Duodenal mucosa (tissue), 2 donors: ENCODE measurements at regions not wholly inside any gene's neighbourhood (a gene's known extent, or its start where the extent isn't known, plus 50 kb on each side); places are given as distances from the start of the nearest gene placed in this dataset.

Experiments used
- H3K27ac ChIP-seq: one replicate; pipeline ENCODE4 v1.7.0; 2013; ENCODE audit warnings: low read depth, low read length
- H3K27me3 ChIP-seq, 2 donors: one replicate each; pipeline ENCODE4 v1.7.0; 2013; ENCODE audit warnings: low read length in 2 of 2, control low read depth in 1 of 2; ENCODE audit not compliant: insufficient read depth in 2 of 2, control insufficient read depth in 1 of 2
- H3K36me3 ChIP-seq, 2 donors: one replicate each; pipeline ENCODE4 v1.7.0; 2013; ENCODE audit warnings: low read length in 2 of 2, control low read depth in 1 of 2; ENCODE audit not compliant: insufficient read depth in 2 of 2, control insufficient read depth in 1 of 2
- H3K4me1 ChIP-seq, 2 donors: one replicate each; pipeline ENCODE4 v1.7.0; 2013; ENCODE audit warnings: low read length in 2 of 2, control low read depth in 1 of 2; ENCODE audit not compliant: insufficient read depth in 2 of 2, control insufficient read depth in 1 of 2
- H3K4me3 ChIP-seq, 2 donors: one replicate each; pipeline ENCODE4 v1.7.0; 2013; ENCODE audit warnings: low read length in 2 of 2, low read depth in 1 of 2
- H3K9ac ChIP-seq, 2 donors: one replicate each; pipeline ENCODE4 v1.7.0; 2013; ENCODE audit warnings: low read length in 2 of 2, low read depth in 1 of 2
- H3K9me3 ChIP-seq, 2 donors: one replicate each; pipeline ENCODE4 v1.7.0; 2013; ENCODE audit warnings: low read length in 2 of 2, control low read depth in 1 of 2; ENCODE audit not compliant: control insufficient read depth in 1 of 2

DNA sequence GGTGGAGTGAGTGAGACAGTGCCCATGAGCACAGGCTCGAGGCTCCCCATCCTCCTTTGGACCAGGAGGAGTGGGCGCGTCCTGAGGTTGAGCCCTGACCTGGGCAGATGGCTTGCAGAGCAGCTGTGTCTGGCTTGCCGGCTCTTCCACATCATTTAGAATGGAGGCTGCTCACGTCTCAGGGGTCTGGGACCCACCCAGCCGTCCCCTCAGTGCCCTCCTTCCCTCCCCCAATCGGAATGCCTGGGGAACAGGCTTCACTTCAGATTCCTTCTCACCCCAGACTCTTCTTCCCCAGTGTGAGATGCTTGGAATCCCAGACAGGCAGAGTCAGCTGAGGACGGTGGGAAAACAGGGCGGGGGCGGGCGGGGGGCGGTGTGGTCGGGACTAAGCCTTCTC, 968.6 kb upstream of the ZNF722 start:
- H3K9me3 ChIP-seq = peaks cover 25 to 28% of the 10 kb centered on the region in 2 donors
- no peak overlapping the region for H3K27ac ChIP-seq
- H3K4me3 ChIP-seq = no peak overlapping the region
- no peak overlapping the region for H3K9ac ChIP-seq
- no peaks in the 10 kb centered on the region for H3K4me1 ChIP-seq
- H3K36me3 ChIP-seq = no peaks in the 10 kb centered on the region
- no peaks in the 10 kb centered on the region for H3K27me3 ChIP-seq

DNA sequence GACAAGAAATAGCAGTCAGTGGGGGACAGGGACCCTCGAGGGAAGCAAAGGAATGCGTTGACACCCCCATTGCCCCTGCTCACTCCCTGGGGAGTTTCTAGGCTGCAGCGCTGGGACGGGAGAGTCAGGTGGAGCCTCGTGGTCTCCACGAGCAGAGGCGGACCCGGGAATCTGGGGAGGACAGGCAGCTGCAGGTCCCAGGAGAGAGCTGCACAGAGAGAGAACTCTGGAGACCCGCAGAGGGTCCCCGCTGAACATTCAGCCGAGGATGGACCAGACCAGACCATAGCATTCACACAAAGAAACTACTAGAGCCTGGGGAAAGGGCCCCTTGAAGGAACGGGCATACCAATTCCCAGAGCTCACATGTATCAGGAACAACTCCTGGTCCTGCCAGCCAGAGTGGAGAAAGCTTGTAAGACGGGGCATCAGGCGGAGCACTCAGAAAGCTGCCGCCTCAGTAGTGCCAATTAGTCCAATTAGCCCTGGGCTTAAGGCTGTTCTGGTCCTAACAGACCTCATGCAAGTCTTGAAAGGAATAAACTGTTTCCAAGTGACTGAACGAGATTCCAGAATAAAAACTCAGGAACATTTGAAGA, 966.7 kb upstream of the ZNF722 start:
- Histone ChIP-seq H3K27ac (no peak overlapping the region), H3K4me3 (no peak overlapping the region), H3K9me3 (peaks cover 29 to 31% of the 10 kb centered on the region in 2 donors), H3K27me3 (no peaks in the 10 kb centered on the region), H3K4me1 (no peaks in the 10 kb centered on the region), H3K36me3 (no peaks in the 10 kb centered on the region), H3K9ac (no peak overlapping the region)

DNA sequence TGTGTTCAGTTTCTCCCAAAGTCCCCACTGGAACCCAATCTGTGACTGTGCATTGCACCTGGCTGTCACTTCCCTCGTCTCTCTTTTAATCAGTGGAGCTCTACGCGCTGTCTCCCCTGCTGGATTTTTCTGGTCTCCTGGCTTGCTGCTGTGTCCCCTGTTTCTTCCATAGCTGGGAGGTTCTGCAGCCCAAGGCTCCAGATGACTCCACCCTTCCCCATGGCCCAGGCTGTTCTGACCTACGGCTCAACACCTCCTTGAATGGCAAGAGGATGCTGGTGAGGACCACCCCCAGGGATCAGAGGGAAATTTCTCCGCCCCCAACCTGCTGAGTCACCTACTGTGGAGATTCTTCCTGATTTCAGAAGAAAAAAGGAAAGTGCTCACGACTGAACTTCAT, 961.4 kb upstream of the ZNF722 start:
- Histone ChIP-seq H3K36me3 (no peaks in the 10 kb centered on the region), H3K27ac (no peak overlapping the region), H3K27me3 (no peaks in the 10 kb centered on the region), H3K9ac (no peak overlapping the region), H3K4me3 (no peak overlapping the region), H3K9me3 (peaks cover 33 to 44% of the 10 kb centered on the region in 2 donors), H3K4me1 (no peaks in the 10 kb centered on the region)

GRCh38 chr7:63038987-63039386, 959.7 kb upstream of the ZNF722 start:
- H3K4me3 ChIP-seq = no peak overlapping the region
- no peaks in the 10 kb centered on the region for H3K4me1 ChIP-seq
- H3K27me3 ChIP-seq = no peaks in the 10 kb centered on the region
- no peak overlapping the region for H3K27ac ChIP-seq
- H3K9me3 ChIP-seq = peaks cover 38 to 44% of the 10 kb centered on the region in 2 donors
- no peak overlapping the region for H3K9ac ChIP-seq
- H3K36me3 ChIP-seq = no peaks in the 10 kb centered on the region

- Histone ChIP-seq H3K27ac (no peak overlapping the region), H3K9me3 (peaks cover 43 to 44% of the 10 kb centered on the region in 2 donors)
Measured at GRCh38 chr7:63039882-63040281, 958.8 kb upstream of the ZNF722 start.

DNA sequence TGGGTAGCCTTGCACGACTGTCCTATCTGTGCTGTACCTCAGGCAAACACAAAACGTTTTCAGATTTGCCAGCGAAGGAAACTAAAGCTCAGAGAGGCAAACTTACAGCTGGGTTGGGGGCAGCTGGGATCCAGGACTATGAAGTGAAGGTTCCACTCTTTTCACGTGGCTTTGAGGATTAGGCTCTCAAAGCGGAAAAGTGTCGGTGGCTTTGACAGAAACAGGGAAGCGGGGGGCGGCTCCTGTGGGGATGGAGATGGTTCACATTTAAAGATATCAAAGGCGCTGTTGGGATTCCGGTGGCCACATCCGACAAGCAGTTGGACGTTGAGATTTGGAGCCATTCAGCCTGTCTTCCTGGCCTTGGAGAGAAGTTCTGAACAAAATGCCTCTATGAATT, 958.3 kb upstream of the ZNF722 start:
- Histone ChIP-seq H3K27me3 (no peaks in the 10 kb centered on the region), H3K4me1 (no peaks in the 10 kb centered on the region), H3K9ac (no peak overlapping the region), H3K4me3 (no peak overlapping the region), H3K9me3 (peaks cover 43 to 46% of the 10 kb centered on the region in 2 donors), H3K27ac (no peak overlapping the region), H3K36me3 (no peaks in the 10 kb centered on the region)

More at GRCh38 chr7:63039882-63040281, 958.8 kb upstream of the ZNF722 start:
- Histone ChIP-seq H3K9ac (no peak overlapping the region), H3K36me3 (no peaks in the 10 kb centered on the region), H3K4me1 (no peaks in the 10 kb centered on the region), H3K4me3 (no peak overlapping the region), H3K27me3 (no peaks in the 10 kb centered on the region)

DNA sequence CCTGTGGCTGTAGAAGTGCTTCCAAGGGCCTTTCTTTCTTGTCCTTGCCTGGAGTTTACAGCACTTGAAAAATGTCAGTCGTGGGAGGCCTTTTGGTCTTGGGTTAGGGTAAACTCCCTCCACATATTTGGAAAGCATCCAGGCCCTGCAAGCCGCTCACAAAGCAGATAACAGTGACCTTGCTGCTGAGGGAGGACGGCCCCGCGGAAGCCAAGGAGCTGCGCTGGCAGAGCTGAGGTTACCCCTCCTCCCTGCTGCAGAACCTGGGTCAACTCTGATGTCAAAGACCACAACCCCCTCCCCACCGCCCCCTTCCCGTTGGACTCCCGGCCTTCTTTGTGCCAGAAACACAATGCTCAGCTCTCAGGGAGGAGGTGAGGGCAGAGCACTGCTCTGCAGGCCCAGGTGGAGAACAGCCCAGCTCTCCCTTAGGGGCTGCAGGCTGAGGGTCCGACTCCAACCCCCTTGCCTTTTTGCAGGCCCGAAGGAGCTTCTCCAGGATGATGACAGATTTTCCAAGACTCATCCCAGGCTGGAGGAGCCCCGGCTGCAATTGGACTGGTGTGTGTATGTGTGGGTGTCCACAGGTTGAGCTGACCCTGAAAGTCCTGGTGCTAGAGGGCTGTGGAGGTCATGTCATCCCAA, 957.6 kb upstream of the ZNF722 start:
- H3K4me1 ChIP-seq = no peaks in the 10 kb centered on the region
- H3K9ac ChIP-seq = no peak overlapping the region
- H3K36me3 ChIP-seq = no peaks in the 10 kb centered on the region
- no peaks in the 10 kb centered on the region for H3K27me3 ChIP-seq
- peaks cover 41 to 46% of the 10 kb centered on the region in 2 donors for H3K9me3 ChIP-seq
- no peak overlapping the region for H3K27ac ChIP-seq
- no peak overlapping the region for H3K4me3 ChIP-seq

DNA sequence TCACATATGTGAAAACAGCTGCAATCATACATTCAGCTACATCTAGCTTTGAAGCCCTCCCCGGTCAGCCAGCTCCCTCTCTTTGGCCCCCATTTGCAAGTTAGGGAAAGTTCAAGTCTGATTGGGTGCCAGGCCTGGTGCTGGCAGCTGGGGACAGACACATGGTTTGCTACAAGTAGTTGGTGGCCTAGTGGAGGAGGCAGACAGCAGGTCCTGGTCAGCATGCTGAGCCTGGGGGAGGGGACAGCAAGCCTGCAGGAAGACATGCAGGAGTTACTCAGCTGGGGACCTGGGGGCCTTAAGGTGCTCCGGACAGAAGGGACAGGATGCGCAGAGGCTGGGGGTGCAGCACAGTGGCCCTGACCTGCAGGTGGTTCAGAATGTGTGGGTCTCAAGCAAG, 956.9 kb upstream of the ZNF722 start:
- H3K27ac ChIP-seq = no peak overlapping the region
- H3K4me3 ChIP-seq = no peak overlapping the region
- no peak overlapping the region for H3K9ac ChIP-seq
- H3K36me3 ChIP-seq = no peaks in the 10 kb centered on the region
- peaks cover 45 to 53% of the 10 kb centered on the region in 2 donors for H3K9me3 ChIP-seq
- no peaks in the 10 kb centered on the region for H3K27me3 ChIP-seq
- H3K4me1 ChIP-seq = no peaks in the 10 kb centered on the region

DNA sequence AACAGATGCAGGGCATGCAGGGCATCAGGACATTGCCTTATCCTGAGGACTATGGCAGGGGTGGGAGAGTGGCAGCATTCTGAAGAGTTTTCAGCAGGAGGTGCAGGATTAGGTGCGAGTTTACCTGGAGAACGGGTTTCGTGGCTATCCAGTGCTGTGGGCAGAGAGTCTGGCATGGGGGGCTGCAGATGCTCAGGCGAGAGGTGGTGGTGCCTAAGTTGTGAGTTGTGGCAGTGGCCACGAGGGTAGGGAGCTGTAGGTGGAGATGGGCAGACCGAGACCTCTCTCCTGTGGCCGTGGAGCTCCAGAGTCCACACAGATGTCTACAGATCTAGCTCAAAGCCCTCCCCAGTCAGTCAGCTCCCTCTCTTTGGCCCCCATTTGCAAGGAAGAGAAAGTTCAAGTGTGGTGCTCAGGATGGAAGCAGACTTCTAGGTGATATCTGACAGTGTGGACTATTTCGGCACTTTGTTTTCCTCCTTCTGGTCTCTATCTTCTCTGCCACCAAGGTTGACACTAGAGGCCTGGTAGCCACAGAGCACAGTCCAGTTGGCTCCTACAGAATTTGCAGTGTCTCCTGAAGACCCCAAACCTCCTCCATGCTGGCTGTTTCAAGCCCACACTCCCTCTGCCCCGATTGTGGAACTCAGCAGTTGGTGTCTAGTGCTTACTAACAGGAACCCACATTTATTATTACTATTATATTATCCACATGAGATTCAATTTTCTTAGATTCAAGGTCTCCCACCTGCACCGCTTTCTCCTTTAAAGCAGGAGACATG, 955.7 kb upstream of the ZNF722 start:
- Histone ChIP-seq H3K27ac (no peak overlapping the region), H3K4me1 (no peaks in the 10 kb centered on the region), H3K4me3 (no peak overlapping the region), H3K9ac (no peak overlapping the region), H3K27me3 (no peaks in the 10 kb centered on the region), H3K9me3 (peaks cover 44 to 54% of the 10 kb centered on the region in 2 donors), H3K36me3 (no peaks in the 10 kb centered on the region)
